ENCODE measurements at regions not wholly inside any gene's neighbourhood (a gene's known extent, or its start where the extent isn't known, plus 50 kb on each side); places are given as distances from the start of the nearest gene placed in this dataset.

DNA sequence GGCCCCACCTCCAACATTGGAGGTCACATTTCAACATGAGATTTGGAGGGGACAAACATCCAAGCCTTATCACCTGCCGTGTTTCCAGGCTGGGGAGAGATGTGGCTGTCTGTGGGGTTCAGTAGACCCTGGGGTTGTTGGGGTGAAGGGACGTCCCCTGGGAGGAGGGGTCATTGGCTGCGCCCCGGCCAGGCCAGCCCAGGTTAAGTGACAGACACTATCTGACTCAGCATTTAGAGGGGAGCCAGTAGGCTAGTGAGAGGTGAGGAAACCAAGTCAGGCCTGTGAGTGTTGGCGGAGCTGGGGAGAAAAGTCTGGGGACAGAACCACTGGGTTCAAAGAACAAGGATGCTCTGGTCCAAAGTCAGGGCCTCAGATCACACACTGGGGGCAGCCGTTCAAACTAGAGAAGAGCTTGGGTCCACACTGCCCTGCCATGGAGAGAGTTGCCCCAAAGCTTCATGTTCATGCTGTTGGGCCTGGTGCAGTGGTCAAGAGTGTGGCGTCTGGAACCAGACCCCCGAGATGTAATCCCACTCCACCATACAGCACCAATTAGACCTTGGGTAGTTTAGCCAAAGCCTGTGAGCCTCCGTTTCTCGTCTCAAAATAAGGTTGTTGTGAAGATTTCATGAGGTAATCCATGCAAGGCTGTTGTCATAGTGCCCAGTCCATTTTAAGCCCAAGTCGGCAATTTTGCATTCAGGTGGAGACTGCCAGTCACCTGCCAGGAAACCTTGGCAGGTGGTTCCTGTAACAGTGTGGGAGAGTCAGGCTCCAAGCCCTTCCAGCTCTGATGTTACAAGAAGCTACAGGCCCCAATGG lies 1289.6 kb downstream of the TBC1D22A start:
- TF ChIP-seq, protein P1, sequence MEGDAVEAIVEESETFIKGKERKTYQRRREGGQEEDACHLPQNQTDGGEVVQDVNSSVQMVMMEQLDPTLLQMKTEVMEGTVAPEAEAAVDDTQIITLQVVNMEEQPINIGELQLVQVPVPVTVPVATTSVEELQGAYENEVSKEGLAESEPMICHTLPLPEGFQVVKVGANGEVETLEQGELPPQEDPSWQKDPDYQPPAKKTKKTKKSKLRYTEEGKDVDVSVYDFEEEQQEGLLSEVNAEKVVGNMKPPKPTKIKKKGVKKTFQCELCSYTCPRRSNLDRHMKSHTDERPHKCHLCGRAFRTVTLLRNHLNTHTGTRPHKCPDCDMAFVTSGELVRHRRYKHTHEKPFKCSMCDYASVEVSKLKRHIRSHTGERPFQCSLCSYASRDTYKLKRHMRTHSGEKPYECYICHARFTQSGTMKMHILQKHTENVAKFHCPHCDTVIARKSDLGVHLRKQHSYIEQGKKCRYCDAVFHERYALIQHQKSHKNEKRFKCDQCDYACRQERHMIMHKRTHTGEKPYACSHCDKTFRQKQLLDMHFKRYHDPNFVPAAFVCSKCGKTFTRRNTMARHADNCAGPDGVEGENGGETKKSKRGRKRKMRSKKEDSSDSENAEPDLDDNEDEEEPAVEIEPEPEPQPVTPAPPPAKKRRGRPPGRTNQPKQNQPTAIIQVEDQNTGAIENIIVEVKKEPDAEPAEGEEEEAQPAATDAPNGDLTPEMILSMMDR (IDR thresholded peaks at IDR 0.05): no peak
- no peak for TF ChIP-seq POLR2A (IDR thresholded peaks at IDR 0.05)
- no peak for TF ChIP-seq EP300 (IDR thresholded peaks at IDR 0.05)
- no peak for TF ChIP-seq POLR2AphosphoS5 (IDR thresholded peaks at IDR 0.05)
